ENCODE measurements at regions not wholly inside any gene's neighbourhood (a gene's known extent, or its start where the extent isn't known, plus 50 kb on each side); places are given as distances from the start of the nearest gene placed in this dataset.

GRCh38 chr3:44072601-44073540, 168.8 kb upstream of the TOPAZ1 start:
- dilution Hi-C loops (cut with MboI; ENCODE audit: extremely low pct_ligation_motif_present, low sequenced_read_pairs): no loop called here
- FAIRE-seq (no peak), DNase-seq (ENCODE audit: low read depth, low spot score) (no peak)
- Histone ChIP-seq H3K4me3 (ENCODE audit: control insufficient read depth in 2 of 3, extremely low read depth in 1 of 3, insufficient read depth in 2 of 3, low read depth in 1 of 3, low read length in 3 of 3) (no peak overlapping the region), H3K4me2 (ENCODE audit: control insufficient read depth, extremely low read depth, insufficient read depth, low read depth, low read length) (no peak overlapping the region), H3K9ac (ENCODE audit: control insufficient read depth, extremely low read depth, insufficient read depth, low read length) (no peak overlapping the region), H3K79me2 (ENCODE audit: control insufficient read depth, insufficient read depth, low read length) (no peaks in the 10 kb centered on the region), H2AFZ (ENCODE audit: control insufficient read depth, low read length) (no peak overlapping the region), H3K36me3 (ENCODE audit: control insufficient read depth in 2 of 2, extremely low read depth in 1 of 2, insufficient read depth in 2 of 2, low read length in 2 of 2) (no peaks in the 10 kb centered on the region), H4K20me1 (ENCODE audit: control insufficient read depth, extremely low read depth, insufficient read depth, low read length) (no peaks in the 10 kb centered on the region), H3K27ac (ENCODE audit: control insufficient read depth, insufficient read depth, low read length) (no peak overlapping the region), H3K9me3 (ENCODE audit: control insufficient read depth, low read depth, low read length) (no peaks in the 10 kb centered on the region), H3K9me1 (ENCODE audit: control insufficient read depth, extremely low read depth, insufficient read depth, low read length) (peaks cover 2% of the 10 kb centered on the region), H3K27me3 (ENCODE audit: control insufficient read depth, extremely low read depth, insufficient read depth, low read length) (no peaks in the 10 kb centered on the region), H3K4me1 (ENCODE audit: control insufficient read depth, extremely low read depth, insufficient read depth, low read length) (peaks cover 11% of the 10 kb centered on the region)
- TF ChIP-seq EZH2 (IDR thresholded peaks at IDR 0.05; ENCODE audit: low read length) (no peak), CTCF (optimal IDR thresholded peaks at IDR 0.05 in 1 of 3, IDR thresholded peaks at IDR 0.05 in 1 of 3, conservative IDR thresholded peaks at IDR 0.05 in 1 of 3; ENCODE audit: extremely low read depth in 1 of 3, insufficient read depth in 2 of 3, low read length in 3 of 3) (no peak)

- FAIRE-seq: peak; percentile 71
- Histone ChIP-seq H2AFZ (ENCODE audit: control insufficient read depth, low read length) (no peak overlapping the region), H3K27ac (ENCODE audit: control insufficient read depth, insufficient read depth, low read length) (no peak overlapping the region), H3K4me1 (ENCODE audit: control insufficient read depth, extremely low read depth, insufficient read depth, low read length) (peaks cover 6% of the 10 kb centered on the region), H3K9me1 (ENCODE audit: control insufficient read depth, extremely low read depth, insufficient read depth, low read length) (no peaks in the 10 kb centered on the region), H3K9me3 (ENCODE audit: control insufficient read depth, low read depth, low read length) (no peaks in the 10 kb centered on the region), H3K4me2 (ENCODE audit: control insufficient read depth, extremely low read depth, insufficient read depth, low read depth, low read length) (no peak overlapping the region), H3K27me3 (ENCODE audit: control insufficient read depth, extremely low read depth, insufficient read depth, low read length) (no peaks in the 10 kb centered on the region), H3K79me2 (ENCODE audit: control insufficient read depth, insufficient read depth, low read length) (no peaks in the 10 kb centered on the region), H3K4me3 (ENCODE audit: control insufficient read depth in 2 of 3, extremely low read depth in 1 of 3, insufficient read depth in 2 of 3, low read depth in 1 of 3, low read length in 3 of 3) (no peak overlapping the region), H4K20me1 (ENCODE audit: control insufficient read depth, extremely low read depth, insufficient read depth, low read length) (no peaks in the 10 kb centered on the region), H3K36me3 (ENCODE audit: control insufficient read depth in 2 of 2, extremely low read depth in 1 of 2, insufficient read depth in 2 of 2, low read length in 2 of 2) (no peaks in the 10 kb centered on the region), H3K9ac (ENCODE audit: control insufficient read depth, extremely low read depth, insufficient read depth, low read length) (no peak overlapping the region)
- no peak for DNase-seq (ENCODE audit: low read depth, low spot score)
- TF ChIP-seq EZH2 (IDR thresholded peaks at IDR 0.05; ENCODE audit: low read length): no peak
- TF ChIP-seq CTCF (optimal IDR thresholded peaks at IDR 0.05 in 1 of 3, IDR thresholded peaks at IDR 0.05 in 1 of 3, conservative IDR thresholded peaks at IDR 0.05 in 1 of 3; ENCODE audit: extremely low read depth in 1 of 3, insufficient read depth in 2 of 3, low read length in 3 of 3): no peak
- dilution Hi-C loops (cut with MboI; ENCODE audit: extremely low pct_ligation_motif_present, low sequenced_read_pairs): no loop called here
Measured at GRCh38 chr3:44074181-44074580, 167.5 kb upstream of the TOPAZ1 start.

Data from keratinocyte (primary cell).